ENCODE measurements at regions not wholly inside any gene's neighbourhood (a gene's known extent, or its start where the extent isn't known, plus 50 kb on each side); places are given as distances from the start of the nearest gene placed in this dataset.

GRCh38 chr16:27620541-27620940, 70.6 kb downstream of the KATNIP start:
- H3K4me3 Mint-ChIP-seq = no peak overlapping the region
- H3K4me1 Mint-ChIP-seq = no peaks in the 10 kb centered on the region
- H3K36me3 Mint-ChIP-seq = peaks cover 27% of the 10 kb centered on the region in 2 donors
- H4K20me1 ChIP-seq (ENCODE audit: insufficient read depth, low read length) = no peaks in the 10 kb centered on the region
- no peak for DNase-seq
- 100% methylated on average over 2 of the region's 4 CpGs for WGBS (ENCODE audit: insufficient coverage)
- no peak overlapping the region for H3K27ac Mint-ChIP-seq
- peaks cover 0 to 2% of the 10 kb centered on the region in 2 donors for H3K9me3 ChIP-seq (replicated peaks in 1 of 2; ENCODE audit: control insufficient read depth in 1 of 2, insufficient read depth in 1 of 2, low read length in 2 of 2)
- no peak overlapping the region for H3K27ac ChIP-seq (ENCODE audit: low read depth in 1 of 2, low read length in 2 of 2)
- H3K79me2 ChIP-seq (ENCODE audit: insufficient read depth, low read length) = no peaks in the 10 kb centered on the region
- no peak overlapping the region for H3K4me2 ChIP-seq (replicated peaks; ENCODE audit: extremely low read depth, low read length, poor library complexity, severe bottlenecking)
- H3K27me3 ChIP-seq (ENCODE audit: control insufficient read depth in 2 of 2, insufficient read depth in 2 of 2, low read length in 2 of 2) = no peaks in the 10 kb centered on the region
- H2AFZ ChIP-seq (ENCODE audit: insufficient read depth, low read depth, low read length, poor library complexity, severe bottlenecking) = no peak overlapping the region
- H3K4me1 ChIP-seq (ENCODE audit: control insufficient read depth in 1 of 2, insufficient read depth in 2 of 2, low read length in 2 of 2) = no peaks in the 10 kb centered on the region
- H3K27me3 Mint-ChIP-seq (ENCODE audit: low read depth in 3 of 3) = no peaks in the 10 kb centered on the region
- intact Hi-C loops (cut with micrococcal nuclease) = no loop called here
- H3K4me3 ChIP-seq (replicated peaks in 1 of 3; ENCODE audit: low read depth in 2 of 3, low read length in 3 of 3) = no peak overlapping the region
- H3K9ac ChIP-seq (ENCODE audit: insufficient read depth, low read length, poor library complexity, severe bottlenecking) = no peak overlapping the region
- peaks cover 0 to 6% (median 0%) of the 10 kb centered on the region in 7 donors for H3K9me3 Mint-ChIP-seq
- TF ChIP-seq CTCF (IDR thresholded peaks at IDR 0.05) = no peak
- peaks cover 4 to 15% of the 10 kb centered on the region in 2 donors for H3K36me3 ChIP-seq (replicated peaks in 1 of 2; ENCODE audit: control insufficient read depth in 1 of 2, insufficient read depth in 2 of 2, low read length in 2 of 2)

- Histone ChIP-seq H3K4me2 (replicated peaks; ENCODE audit: extremely low read depth, low read length, poor library complexity, severe bottlenecking) (no peak overlapping the region), H4K20me1 (ENCODE audit: insufficient read depth, low read length) (no peaks in the 10 kb centered on the region), H3K27ac (ENCODE audit: low read depth in 1 of 2, low read length in 2 of 2) (no peak overlapping the region), H3K36me3 (replicated peaks in 1 of 2; ENCODE audit: control insufficient read depth in 1 of 2, insufficient read depth in 2 of 2, low read length in 2 of 2) (peaks cover 4 to 17% of the 10 kb centered on the region in 2 donors), H3K9ac (ENCODE audit: insufficient read depth, low read length, poor library complexity, severe bottlenecking) (no peak overlapping the region), H3K9me3 (replicated peaks in 1 of 2; ENCODE audit: control insufficient read depth in 1 of 2, insufficient read depth in 1 of 2, low read length in 2 of 2) (peaks cover 0 to 2% of the 10 kb centered on the region in 2 donors), H3K27me3 (ENCODE audit: control insufficient read depth in 2 of 2, insufficient read depth in 2 of 2, low read length in 2 of 2) (no peaks in the 10 kb centered on the region), H3K4me3 (replicated peaks in 1 of 3; ENCODE audit: low read depth in 2 of 3, low read length in 3 of 3) (no peak overlapping the region), H3K4me1 (ENCODE audit: control insufficient read depth in 1 of 2, insufficient read depth in 2 of 2, low read length in 2 of 2) (no peaks in the 10 kb centered on the region), H2AFZ (ENCODE audit: insufficient read depth, low read depth, low read length, poor library complexity, severe bottlenecking) (no peak overlapping the region), H3K79me2 (ENCODE audit: insufficient read depth, low read length) (no peaks in the 10 kb centered on the region)
- Mint-ChIP-seq H3K4me3 (no peak overlapping the region), H3K9me3 (peaks cover 0 to 6% (median 0%) of the 10 kb centered on the region in 7 donors), H3K36me3 (peaks cover 26 to 29% of the 10 kb centered on the region in 2 donors), H3K4me1 (no peaks in the 10 kb centered on the region), H3K27me3 (ENCODE audit: low read depth in 3 of 3) (peaks cover 0 to 1% (median 0%) of the 10 kb centered on the region in 3 donors), H3K27ac (no peak overlapping the region)
- no peak for TF ChIP-seq CTCF (IDR thresholded peaks at IDR 0.05)
- 100% methylated on average over 2 of the region's 12 CpGs for WGBS (ENCODE audit: insufficient coverage)
- DNase-seq = no peak
- intact Hi-C loops (cut with micrococcal nuclease) = no loop called here
Observed at GRCh38 chr16:27624154-27625049, 74.5 kb downstream of the KATNIP start.

All from CD14-positive monocyte (primary cell).